ENCODE measurements at regions not wholly inside any gene's neighbourhood (a gene's known extent, or its start where the extent isn't known, plus 50 kb on each side); places are given as distances from the start of the nearest gene placed in this dataset.

DNA sequence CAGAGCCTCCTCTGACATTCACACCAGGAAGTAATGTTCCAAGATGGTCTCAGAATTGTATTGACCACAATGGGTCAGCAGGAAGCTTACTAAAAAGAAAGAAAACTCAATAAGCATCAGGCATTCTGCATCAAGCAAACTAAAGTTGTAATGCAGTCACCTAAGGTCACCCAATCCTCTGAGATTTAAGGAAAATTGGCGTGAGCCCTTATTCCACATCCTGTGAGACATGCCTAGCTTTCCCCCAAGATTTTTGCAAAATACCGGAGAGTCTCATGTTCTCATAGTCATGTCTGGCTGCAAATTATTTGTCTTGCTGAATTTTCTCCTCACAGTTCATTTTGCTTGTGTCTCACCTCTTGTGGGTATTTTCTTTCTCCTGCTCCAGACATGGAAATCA is 417.1 kb upstream of the SOX9 start:
- TF ChIP-seq EZH2 (IDR thresholded peaks at IDR 0.05; ENCODE audit: borderline replicate concordance) = no peak
- TF ChIP-seq, protein P1, sequence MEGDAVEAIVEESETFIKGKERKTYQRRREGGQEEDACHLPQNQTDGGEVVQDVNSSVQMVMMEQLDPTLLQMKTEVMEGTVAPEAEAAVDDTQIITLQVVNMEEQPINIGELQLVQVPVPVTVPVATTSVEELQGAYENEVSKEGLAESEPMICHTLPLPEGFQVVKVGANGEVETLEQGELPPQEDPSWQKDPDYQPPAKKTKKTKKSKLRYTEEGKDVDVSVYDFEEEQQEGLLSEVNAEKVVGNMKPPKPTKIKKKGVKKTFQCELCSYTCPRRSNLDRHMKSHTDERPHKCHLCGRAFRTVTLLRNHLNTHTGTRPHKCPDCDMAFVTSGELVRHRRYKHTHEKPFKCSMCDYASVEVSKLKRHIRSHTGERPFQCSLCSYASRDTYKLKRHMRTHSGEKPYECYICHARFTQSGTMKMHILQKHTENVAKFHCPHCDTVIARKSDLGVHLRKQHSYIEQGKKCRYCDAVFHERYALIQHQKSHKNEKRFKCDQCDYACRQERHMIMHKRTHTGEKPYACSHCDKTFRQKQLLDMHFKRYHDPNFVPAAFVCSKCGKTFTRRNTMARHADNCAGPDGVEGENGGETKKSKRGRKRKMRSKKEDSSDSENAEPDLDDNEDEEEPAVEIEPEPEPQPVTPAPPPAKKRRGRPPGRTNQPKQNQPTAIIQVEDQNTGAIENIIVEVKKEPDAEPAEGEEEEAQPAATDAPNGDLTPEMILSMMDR (IDR thresholded peaks at IDR 0.05; ENCODE audit: poor library complexity) = no peak

Data from hepatocyte (in vitro differentiated cells).